Ascending aorta (tissue), 2 donors: ENCODE measurements at regions not wholly inside any gene's neighbourhood (a gene's known extent, or its start where the extent isn't known, plus 50 kb on each side); places are given as distances from the start of the nearest gene placed in this dataset.
"Not testable (repeated sequence)": the region's sequence is repeated elsewhere in the genome, so short reads cannot be mapped to it uniquely, and the experiment has no call there.

ENCODE experiments used
- DNase-seq, 2 donors: peaks; one replicate each; pipeline ENCODE4 v3.0.0-alpha.2; 2019; ENCODE audit warnings: low spot score in 2 of 2
- H3K27ac ChIP-seq, 2 donors: fragments of 200-600 bp; sonication (generic); one replicate each; pipeline ENCODE4 v1.5.1; 2016 to 2017; ENCODE audit warnings: mild to moderate bottlenecking in 1 of 2
- H3K27me3 ChIP-seq: fragments of 200-600 bp; sonication (generic); one replicate; pipeline ENCODE4 v1.5.1; 2017
- H3K36me3 ChIP-seq, 2 donors: fragments of 200-600 bp; sonication (generic); one replicate each; pipeline ENCODE4 v1.5.1; 2016
- H3K4me1 ChIP-seq, 2 donors: fragments of 200-600 bp; sonication (generic); one replicate each; pipeline ENCODE4 v1.5.1; 2016 to 2017; ENCODE audit warnings: mild to moderate bottlenecking in 1 of 2
- H3K4me3 ChIP-seq, 2 donors: fragments of 200-600 bp; sonication (generic); one replicate each; pipeline ENCODE4 v1.5.1; 2016 to 2017; ENCODE audit warnings: mild to moderate bottlenecking in 1 of 2
- H3K9me3 ChIP-seq, 2 donors: fragments of 200-600 bp; sonication (generic); one replicate each; pipeline ENCODE4 v1.5.1; 2016
- intact Hi-C: fragments of 100-400 bp; cut with DNase I; formaldehyde crosslinking; loops from one replicate; pipeline ENCODE4 v1.15.1; 2023
- TF ChIP-seq, protein P1 (sequence below), 3 experiments: fragments of 200-600 bp in 2 of 3; fragments of 450-650 bp in 1 of 3; sonication (generic) in 2 of 3; IDR thresholded peaks; one replicate each; pipeline ENCODE4 v1.5.1; 2016 to 2019; ENCODE audit warnings: antibody characterized with exemption in 3 of 3, mild to moderate bottlenecking in 1 of 3, moderate library complexity in 1 of 3

GRCh38 chr11:135006800-135007199 lies 594.8 kb upstream of the B3GAT1 start:
- no peaks in the 10 kb centered on the region for H3K4me1 ChIP-seq
- DNase-seq, result no peak
- no peaks in the 10 kb centered on the region for H3K27me3 ChIP-seq
- H3K9me3 ChIP-seq, result no peaks in the 10 kb centered on the region
- TF ChIP-seq, protein P1, sequence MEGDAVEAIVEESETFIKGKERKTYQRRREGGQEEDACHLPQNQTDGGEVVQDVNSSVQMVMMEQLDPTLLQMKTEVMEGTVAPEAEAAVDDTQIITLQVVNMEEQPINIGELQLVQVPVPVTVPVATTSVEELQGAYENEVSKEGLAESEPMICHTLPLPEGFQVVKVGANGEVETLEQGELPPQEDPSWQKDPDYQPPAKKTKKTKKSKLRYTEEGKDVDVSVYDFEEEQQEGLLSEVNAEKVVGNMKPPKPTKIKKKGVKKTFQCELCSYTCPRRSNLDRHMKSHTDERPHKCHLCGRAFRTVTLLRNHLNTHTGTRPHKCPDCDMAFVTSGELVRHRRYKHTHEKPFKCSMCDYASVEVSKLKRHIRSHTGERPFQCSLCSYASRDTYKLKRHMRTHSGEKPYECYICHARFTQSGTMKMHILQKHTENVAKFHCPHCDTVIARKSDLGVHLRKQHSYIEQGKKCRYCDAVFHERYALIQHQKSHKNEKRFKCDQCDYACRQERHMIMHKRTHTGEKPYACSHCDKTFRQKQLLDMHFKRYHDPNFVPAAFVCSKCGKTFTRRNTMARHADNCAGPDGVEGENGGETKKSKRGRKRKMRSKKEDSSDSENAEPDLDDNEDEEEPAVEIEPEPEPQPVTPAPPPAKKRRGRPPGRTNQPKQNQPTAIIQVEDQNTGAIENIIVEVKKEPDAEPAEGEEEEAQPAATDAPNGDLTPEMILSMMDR (IDR thresholded peaks at IDR 0.05), result no peak
- no peak overlapping the region for H3K4me3 ChIP-seq
- H3K27ac ChIP-seq, result no peak overlapping the region
- intact Hi-C loops, result no loop called here
- no peaks in the 10 kb centered on the region for H3K36me3 ChIP-seq

DNA sequence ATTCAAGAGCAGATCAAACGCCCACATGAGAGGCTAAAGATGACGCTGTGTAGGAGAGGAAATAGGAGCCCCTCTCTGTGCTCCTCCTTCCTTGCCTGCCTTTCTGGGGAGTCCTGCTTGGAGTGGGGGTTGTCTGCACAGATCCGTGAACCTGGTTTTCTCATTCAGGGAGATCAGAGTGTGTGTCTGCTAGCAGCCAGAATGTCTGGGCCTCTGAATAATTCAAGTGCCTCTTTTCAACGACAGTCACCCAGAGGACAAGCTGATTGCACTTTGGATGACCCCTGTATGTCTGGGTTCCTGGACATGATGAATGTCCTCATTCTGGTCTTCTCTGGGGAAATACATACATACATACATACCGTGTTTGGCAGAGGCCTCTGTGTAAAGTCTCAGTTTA lies 592.5 kb upstream of the B3GAT1 start:
- intact Hi-C loops, result no loop called here
- H3K36me3 ChIP-seq, result no peaks in the 10 kb centered on the region
- no peaks in the 10 kb centered on the region for H3K4me1 ChIP-seq
- DNase-seq, result no peak
- no peaks in the 10 kb centered on the region for H3K27me3 ChIP-seq
- H3K4me3 ChIP-seq, result no peak overlapping the region
- TF ChIP-seq, protein P1 (IDR thresholded peaks at IDR 0.05), result no peak
- no peak overlapping the region for H3K27ac ChIP-seq
- H3K9me3 ChIP-seq, result no peaks in the 10 kb centered on the region

GRCh38 chr11:135002236-135002635 lies 590.2 kb upstream of the B3GAT1 start:
- TF ChIP-seq, protein P1 (IDR thresholded peaks at IDR 0.05), result no peak
- Histone ChIP-seq H3K27ac (no peak overlapping the region), H3K4me1 (no peaks in the 10 kb centered on the region), H3K9me3 (no peaks in the 10 kb centered on the region), H3K4me3 (no peak overlapping the region), H3K27me3 (no peaks in the 10 kb centered on the region), H3K36me3 (no peaks in the 10 kb centered on the region)
- intact Hi-C loops, result no loop called here
- DNase-seq, result no peak

- H3K4me3 ChIP-seq, result no peak overlapping the region
- H3K27ac ChIP-seq, result no peak overlapping the region
- no peaks in the 10 kb centered on the region for H3K27me3 ChIP-seq
- intact Hi-C loops, result no loop called here
- TF ChIP-seq, protein P1 (IDR thresholded peaks at IDR 0.05), result no peak
- no peaks in the 10 kb centered on the region for H3K9me3 ChIP-seq
- H3K36me3 ChIP-seq, result no peaks in the 10 kb centered on the region
- no peaks in the 10 kb centered on the region for H3K4me1 ChIP-seq
- DNase-seq, result no peak
Measured at GRCh38 chr11:135001581-135001980, 589.5 kb upstream of the B3GAT1 start.

DNA sequence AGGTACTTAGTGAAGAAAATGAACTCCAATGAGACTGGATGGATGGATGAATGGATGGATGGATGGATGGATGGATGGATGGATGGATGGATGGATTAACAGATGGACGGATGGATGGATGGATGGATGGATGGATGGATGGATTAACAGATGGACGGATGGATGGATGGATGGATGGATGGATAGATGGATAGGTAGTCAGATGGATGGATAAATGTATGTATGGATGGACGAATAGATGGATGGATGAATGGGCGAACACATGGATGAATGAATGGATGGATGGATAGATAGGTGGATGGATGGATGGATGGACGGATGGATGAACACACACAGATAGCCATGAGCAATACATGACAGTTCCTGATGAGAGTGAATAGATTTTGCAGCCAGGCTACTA lies 589.0 kb upstream of the B3GAT1 start:
- intact Hi-C loops, DNase-seq, H3K9me3 ChIP-seq, H3K27ac ChIP-seq, H3K27me3 ChIP-seq, H3K4me3 ChIP-seq, H3K36me3 ChIP-seq, H3K4me1 ChIP-seq: not testable (repeated sequence)

DNA sequence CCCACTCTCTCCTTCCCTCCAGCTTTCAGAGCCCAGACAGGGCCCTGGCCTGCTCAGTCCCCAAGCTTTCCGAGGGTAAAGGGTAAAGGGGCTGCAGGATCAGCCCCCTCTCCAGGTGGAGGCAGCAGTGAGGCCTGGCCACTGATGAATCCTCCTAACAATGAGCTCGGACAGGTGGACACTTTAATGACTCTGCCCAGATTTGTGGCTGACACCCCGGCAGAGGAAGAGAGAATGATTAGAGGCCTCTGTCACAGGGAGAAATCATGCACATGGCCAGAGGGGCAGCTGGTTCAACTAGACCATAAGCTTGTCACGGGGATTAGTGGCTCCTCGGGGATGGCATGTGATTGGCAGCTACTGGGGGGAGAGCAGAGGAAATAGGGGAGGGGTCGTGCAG lies 587.5 kb upstream of the B3GAT1 start:
- no peaks in the 10 kb centered on the region for H3K36me3 ChIP-seq
- H3K4me3 ChIP-seq, result no peak overlapping the region
- TF ChIP-seq, protein P1 (IDR thresholded peaks at IDR 0.05), result no peak
- no peak for DNase-seq
- no peaks in the 10 kb centered on the region for H3K9me3 ChIP-seq
- no peaks in the 10 kb centered on the region for H3K27me3 ChIP-seq
- no peaks in the 10 kb centered on the region for H3K4me1 ChIP-seq
- intact Hi-C loops, result no loop called here
- H3K27ac ChIP-seq, result no peak overlapping the region
